Endothelial cell of umbilical vein (primary cell): ENCODE measurements at regions not wholly inside any gene's neighbourhood (a gene's known extent, or its start where the extent isn't known, plus 50 kb on each side); places are given as distances from the start of the nearest gene placed in this dataset.

Experiments used
- BruUV-seq: library from RNA; stranded (reverse); fragments of 400-500 nt; replicated peaks from 2 replicates; lab custom pipeline; 2021; lab: Mats Ljungman, UMichigan
- CTCF ChIA-PET: fragments of 300-600, 350-600 bp; sonication (Branson Sonifier 250); formaldehyde crosslinking; loops from one replicate; lab custom pipeline; 2021; ENCODE audit warnings: antibody characterized with exemption, inconsistent platforms; lab: Charles Lee
- POLR2A ChIA-PET: fragments of 300-600, 350-600 bp; sonication (Branson Sonifier 250); formaldehyde crosslinking; loops from one replicate; lab custom pipeline; 2021; ENCODE audit warnings: antibody characterized with exemption, inconsistent platforms; lab: Charles Lee
- DNase-seq: peaks from one replicate; pipeline ENCODE4 v3.0.0-alpha.2; 2011; ENCODE audit warnings: low read depth, low spot score
- FAIRE-seq: peaks from 2 replicates; lab custom pipeline; 2011; peaks lifted over from hg19 to GRCh38; lab: Jason Lieb, UNC
- H2AFZ ChIP-seq: 2 replicates; pipeline ENCODE4 v1.6.0; 2012; ENCODE audit warnings: low read depth, low read length, control low read depth, inconsistent platforms
- H3K27ac ChIP-seq: 2 replicates; pipeline ENCODE4 v1.5.1; 2011; ENCODE audit warnings: low read depth, mild to moderate bottlenecking, control low read depth, low read length, moderate library complexity; ENCODE audit not compliant: insufficient read depth
- H3K27me3 ChIP-seq, 2 experiments: 2 replicates each; pipeline versions ENCODE4 v1.6.0 to v1.6.1; 2011; ENCODE audit warnings: low read length in 2 of 2, mixed read lengths in 1 of 2; ENCODE audit not compliant: control insufficient read depth in 2 of 2, insufficient read depth in 2 of 2
- H3K36me3 ChIP-seq, 2 experiments: 2 replicates in 1 of 2; 3 replicates in 1 of 2; pipeline ENCODE4 v1.5.1; 2011; ENCODE audit warnings: low read length in 2 of 2, mild to moderate bottlenecking in 1 of 2, moderate library complexity in 1 of 2; ENCODE audit not compliant: control insufficient read depth in 2 of 2, insufficient read depth in 2 of 2; ENCODE audit errors: extremely low read depth in 1 of 2
- H3K4me1 ChIP-seq: 3 replicates; pipeline ENCODE4 v1.5.1; 2011; ENCODE audit warnings: mild to moderate bottlenecking, low read length; ENCODE audit not compliant: control insufficient read depth, insufficient read depth; ENCODE audit errors: extremely low read depth
- H3K4me2 ChIP-seq: 2 replicates; pipeline ENCODE4 v1.6.1; 2011; ENCODE audit warnings: low read length, control low read depth, mixed read lengths; ENCODE audit not compliant: insufficient read depth
- H3K4me3 ChIP-seq, 3 experiments: fragments of 200-600 bp in 1 of 3; sonication (generic), shearing (Covaris generic) in 1 of 3; replicated peaks in 1 of 3; 2 replicates each; pipeline ENCODE4 v1.5.1; 2011 to 2016; ENCODE audit warnings: control low read depth in 3 of 3, low read length in 3 of 3, mild to moderate bottlenecking in 2 of 3, inconsistent platforms in 1 of 3, low read depth in 1 of 3, moderate library complexity in 1 of 3; ENCODE audit not compliant: insufficient read depth in 1 of 3
- H3K79me2 ChIP-seq: 2 replicates; pipeline ENCODE4 v1.6.0; 2012; ENCODE audit warnings: low read length, inconsistent platforms; ENCODE audit not compliant: control insufficient read depth, insufficient read depth
- H3K9ac ChIP-seq: replicated peaks from 2 replicates; pipeline ENCODE3; 2011; ENCODE audit warnings: low read length, control low read depth; ENCODE audit not compliant: insufficient read depth; ENCODE audit errors: extremely low read depth
- H3K9me1 ChIP-seq: replicated peaks from 3 replicates; pipeline ENCODE4 v1.6.0; 2011; ENCODE audit warnings: mild to moderate bottlenecking, low read length; ENCODE audit not compliant: control insufficient read depth, insufficient read depth; ENCODE audit errors: extremely low read depth
- H3K9me3 ChIP-seq: replicated peaks from 2 replicates; pipeline ENCODE4 v1.5.1; 2012; ENCODE audit warnings: low read length, inconsistent platforms; ENCODE audit not compliant: control insufficient read depth, insufficient read depth
- H4K20me1 ChIP-seq: replicated peaks from 2 replicates; pipeline ENCODE3; 2011; ENCODE audit warnings: mild to moderate bottlenecking, low read length; ENCODE audit not compliant: control insufficient read depth, insufficient read depth; ENCODE audit errors: extremely low read depth
- CTCF ChIP-seq, 2 donors: IDR thresholded peaks; 1 replicate in 1 of 2; 2 replicates in 1 of 2; pipeline ENCODE4 v1.5.1; 2011; ENCODE audit warnings: low read length in 2 of 2, mild to moderate bottlenecking in 2 of 2, moderate library complexity in 2 of 2, control low read depth in 1 of 2, inconsistent platforms in 1 of 2, low read depth in 1 of 2; ENCODE audit not compliant: insufficient read depth in 1 of 2; ENCODE audit errors: extremely low read depth in 1 of 2
- EZH2 ChIP-seq: IDR thresholded peaks from 2 replicates; pipeline ENCODE4 v1.6.1; 2012; ENCODE audit warnings: borderline replicate concordance, low read depth, mild to moderate bottlenecking, moderate library complexity, low read length, inconsistent platforms; ENCODE audit not compliant: severe bottlenecking
- FOS ChIP-seq: IDR thresholded peaks from 2 replicates; pipeline ENCODE4 v1.6.1; 2011; ENCODE audit warnings: mild to moderate bottlenecking, low read length, moderate library complexity, borderline replicate concordance; ENCODE audit not compliant: insufficient read depth
- GATA2 ChIP-seq: IDR thresholded peaks from 2 replicates; pipeline ENCODE4 v1.7.0; 2011; ENCODE audit warnings: low read depth, mild to moderate bottlenecking, moderate library complexity, mixed read lengths, low read length; ENCODE audit not compliant: insufficient read length, insufficient read depth
- JUN ChIP-seq: IDR thresholded peaks from 2 replicates; pipeline ENCODE4 v1.6.1; 2011; ENCODE audit warnings: borderline replicate concordance, low read depth; ENCODE audit not compliant: insufficient read length, insufficient read depth
- MAX ChIP-seq: IDR thresholded peaks from 2 replicates; pipeline ENCODE4 v1.6.1; 2011; ENCODE audit not compliant: insufficient read depth, insufficient read length
- MYC ChIP-seq: IDR thresholded peaks from one replicate; pipeline ENCODE4 v1.6.1; 2011; ENCODE audit warnings: mild to moderate bottlenecking, low read depth, low read length
- POLR2A ChIP-seq: IDR thresholded peaks from 2 replicates; pipeline ENCODE4 v1.6.1; 2012; ENCODE audit warnings: low read depth, mild to moderate bottlenecking, control low read depth, low read length
- POLR2AphosphoS5 ChIP-seq: IDR thresholded peaks from 2 replicates; pipeline ENCODE4 v1.6.1; 2012; ENCODE audit warnings: low read depth, mild to moderate bottlenecking, control low read depth, low read length, moderate library complexity; ENCODE audit not compliant: insufficient read depth
- dilution Hi-C: fragments of 300-500 bp; cut with MboI; formaldehyde crosslinking; loops from one replicate; pipeline ENCODE4 v1.15.0; 2019; ENCODE audit warnings: low sequenced_read_pairs; ENCODE audit not compliant: extremely low pct_ligation_motif_present
- intact Hi-C: fragments of 100-400 bp; cut with micrococcal nuclease; formaldehyde crosslinking; loops from one replicate; pipeline ENCODE4 v1.10.0; 2022

DNA sequence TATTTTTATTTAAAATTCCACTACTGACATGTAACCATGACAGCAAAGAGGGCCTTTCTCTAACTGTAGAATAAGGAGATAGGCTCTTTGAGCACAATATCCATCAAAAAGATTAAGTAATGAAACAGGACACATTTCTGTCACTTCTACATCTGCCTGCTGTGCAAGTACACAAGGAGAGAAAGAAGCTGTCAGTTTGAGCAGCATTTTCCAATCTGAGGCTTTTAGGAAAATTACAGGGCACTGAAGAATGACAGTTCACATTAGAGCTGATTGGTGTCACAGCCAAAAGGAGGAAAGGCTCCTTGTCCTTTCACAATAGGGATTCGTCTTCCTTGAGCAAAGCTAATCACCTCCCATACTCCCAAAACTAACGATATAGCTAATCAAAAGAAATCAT is 158.8 kb upstream of the TAC1 start:
- no peak for DNase-seq
- no peak for TF ChIP-seq FOS
- no peak for TF ChIP-seq MAX
- TF ChIP-seq CTCF (IDR thresholded peaks at IDR 0.05; ENCODE audit: extremely low read depth in 1 of 2, insufficient read depth in 1 of 2, low read depth in 1 of 2, low read length in 2 of 2): no peak
- TF ChIP-seq JUN: no peak
- TF ChIP-seq POLR2AphosphoS5: no peak
- no peak for TF ChIP-seq EZH2
- TF ChIP-seq MYC: no peak
- TF ChIP-seq GATA2: no peak
- no peak for TF ChIP-seq POLR2A
- H3K9me3 ChIP-seq: no peaks in the 10 kb centered on the region
- no peaks in the 10 kb centered on the region for H3K27me3 ChIP-seq
- H3K4me1 ChIP-seq: no peaks in the 10 kb centered on the region
- no peak overlapping the region for H3K9ac ChIP-seq
- ChIA-PET CTCF (interaction anchor here (0.6 kb wide), 1 partner anchor 286 kb away, joined by 3 read pairs; no protein-coding TSS in a partner anchor), POLR2A (no interaction called here)
- no peak overlapping the region for H3K4me3 ChIP-seq
- BruUV-seq: no TSS peak
- no peak overlapping the region for H2AFZ ChIP-seq
- intact Hi-C loops (no loop called here), dilution Hi-C loops (no loop called here)
- H3K27ac ChIP-seq: no peak overlapping the region
- no peaks in the 10 kb centered on the region for H3K9me1 ChIP-seq
- no peaks in the 10 kb centered on the region for H4K20me1 ChIP-seq
- no peak overlapping the region for H3K4me2 ChIP-seq
- H3K79me2 ChIP-seq: no peaks in the 10 kb centered on the region
- FAIRE-seq: no peak
- no peaks in the 10 kb centered on the region for H3K36me3 ChIP-seq
